Activated CD4-positive, CD25-positive, alpha-beta regulatory T cell treated with anti-CD3 and anti-CD28 coated beads, Interleukin-2, amount 50 U/mL, for 72 hours (primary cell): ENCODE measurements at regions not wholly inside any gene's neighbourhood (a gene's known extent, or its start where the extent isn't known, plus 50 kb on each side); places are given as distances from the start of the nearest gene placed in this dataset.

Experiments
- DNase-seq: peaks from one replicate; pipeline ENCODE4 v3.0.0; 2021

DNA sequence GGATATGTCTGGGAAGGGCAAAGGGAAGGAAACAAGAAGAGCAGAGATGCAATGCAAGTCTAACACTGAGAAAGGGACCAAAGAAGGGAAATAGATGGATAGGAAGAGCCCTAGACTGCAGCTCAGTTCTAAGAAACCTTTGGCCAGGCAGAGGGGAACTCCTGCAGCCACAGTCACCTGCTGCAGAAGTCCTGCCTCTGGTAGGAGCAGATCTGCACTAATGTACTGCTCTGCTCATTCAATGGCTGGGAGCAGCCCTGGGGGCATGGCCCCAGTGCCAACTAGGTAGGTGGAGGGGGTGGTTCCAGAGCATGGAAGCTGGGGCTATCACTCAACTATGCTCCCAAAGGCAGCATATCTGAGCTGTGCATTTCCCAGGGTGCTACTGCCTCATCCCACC, 388.9 kb downstream of the PCNX1 start:
- DNase-seq: no peak

DNA sequence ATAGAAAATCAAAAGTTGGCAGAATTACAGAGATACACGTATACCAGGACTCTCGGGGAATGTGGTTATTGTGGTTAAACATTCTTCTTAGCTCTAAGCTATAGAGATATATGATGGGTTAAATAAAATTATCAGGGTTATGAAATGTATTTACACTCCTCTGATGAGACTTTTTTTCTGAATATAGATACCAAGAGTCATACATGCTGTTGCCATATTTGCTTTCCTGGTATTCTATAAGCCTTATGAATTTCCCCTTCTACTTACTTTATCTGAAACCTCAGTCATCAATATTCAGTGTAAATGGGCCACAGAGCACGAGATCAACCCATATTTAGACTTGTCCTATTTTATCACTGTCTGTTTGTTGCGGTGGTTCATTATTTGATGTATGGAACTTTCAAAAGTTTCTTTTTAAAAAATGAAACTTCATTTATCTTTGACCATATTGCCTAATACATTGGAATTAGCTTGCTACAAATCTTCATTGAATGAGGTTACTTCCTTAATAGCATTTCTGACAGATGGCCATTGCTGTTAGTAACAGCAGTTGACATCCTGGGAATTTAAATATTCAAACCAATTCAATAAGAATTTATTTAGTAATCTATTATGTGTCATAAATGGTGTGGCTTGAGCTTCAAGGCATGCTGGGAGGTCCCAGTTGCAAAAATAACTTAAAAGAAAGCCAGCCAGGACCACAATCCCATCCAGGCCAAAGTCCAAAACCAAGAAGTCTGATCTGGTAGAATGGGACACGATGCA, 393.5 kb downstream of the PCNX1 start:
- DNase-seq: no peak

DNA sequence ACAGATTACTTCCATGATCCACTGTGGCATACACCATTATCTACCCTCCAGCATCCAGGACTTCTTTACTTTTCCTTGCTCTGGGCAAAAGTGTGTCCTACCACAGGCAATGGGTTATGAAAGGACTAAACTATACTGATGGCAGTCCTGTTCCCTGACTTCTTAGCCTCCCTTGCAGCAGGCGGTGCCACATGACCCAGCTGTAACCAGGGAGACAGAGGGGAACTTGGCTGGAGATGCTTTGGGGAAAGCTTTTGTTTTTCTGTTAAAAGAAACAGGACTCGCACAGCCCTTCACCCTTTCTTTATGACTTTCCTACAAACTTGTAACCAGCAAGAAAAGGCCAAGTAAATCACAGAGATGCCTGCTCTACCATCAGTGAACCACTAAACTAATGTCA, 394.4 kb downstream of the PCNX1 start:
- no peak for DNase-seq

DNA sequence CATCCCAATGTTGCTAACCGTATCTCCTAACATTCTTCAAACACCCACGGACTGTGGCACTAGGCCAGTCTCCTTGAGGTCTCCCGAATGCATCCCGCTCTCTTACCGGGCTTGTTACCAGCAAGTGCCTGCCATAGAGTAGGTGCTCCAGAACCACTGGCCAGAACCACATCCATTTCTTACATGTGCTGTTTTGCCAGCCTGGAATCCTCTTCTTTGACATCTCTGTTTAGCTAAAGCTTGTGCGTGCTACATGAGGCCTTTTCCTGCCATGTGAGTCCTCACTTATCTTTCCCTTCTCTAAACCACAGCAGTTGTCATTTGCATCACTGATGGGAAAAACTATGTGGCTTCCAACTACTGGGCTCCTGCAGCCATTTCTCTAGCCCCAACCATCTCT, 397.4 kb downstream of the PCNX1 start:
- DNase-seq: no peak

DNA sequence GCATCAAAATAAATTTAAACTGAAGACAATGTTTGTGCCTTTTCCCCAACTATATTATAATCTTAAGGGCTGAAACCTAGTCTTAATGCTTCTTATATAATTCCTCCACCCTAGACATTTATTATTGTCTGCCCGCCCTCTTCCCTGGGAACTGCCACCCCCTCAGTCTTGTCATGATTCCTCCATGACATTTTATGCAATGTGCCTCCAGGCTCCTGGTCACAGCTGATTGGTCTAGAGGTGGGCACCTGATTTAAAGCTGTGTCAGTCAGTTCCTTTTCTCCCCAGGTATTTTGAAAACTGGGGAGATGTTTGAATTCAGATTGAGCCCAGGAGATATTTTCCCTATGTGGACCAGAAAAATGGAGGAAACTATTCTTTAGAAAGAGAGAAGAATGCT, 401.4 kb downstream of the PCNX1 start:
- DNase-seq: no peak

DNA sequence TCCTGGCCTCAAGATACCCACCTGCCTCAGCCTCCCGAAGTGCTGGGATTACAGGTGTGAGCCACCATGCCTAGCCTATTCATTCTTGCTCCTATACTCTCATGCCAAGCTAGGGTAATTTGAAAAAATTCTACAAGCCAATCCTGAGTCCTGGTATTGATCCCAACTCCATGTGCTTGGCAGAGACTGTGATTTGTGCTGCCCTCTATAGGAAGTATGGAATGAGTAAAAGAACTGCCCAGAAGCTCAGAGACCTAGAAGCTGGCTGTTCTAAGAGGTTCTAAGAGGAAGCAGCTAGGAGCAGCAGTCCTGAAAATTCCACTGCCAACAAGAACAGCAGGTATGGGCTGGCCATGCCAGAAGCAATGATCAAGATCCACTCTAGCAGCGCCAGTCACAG, 402.5 kb downstream of the PCNX1 start:
- no peak for DNase-seq

DNA sequence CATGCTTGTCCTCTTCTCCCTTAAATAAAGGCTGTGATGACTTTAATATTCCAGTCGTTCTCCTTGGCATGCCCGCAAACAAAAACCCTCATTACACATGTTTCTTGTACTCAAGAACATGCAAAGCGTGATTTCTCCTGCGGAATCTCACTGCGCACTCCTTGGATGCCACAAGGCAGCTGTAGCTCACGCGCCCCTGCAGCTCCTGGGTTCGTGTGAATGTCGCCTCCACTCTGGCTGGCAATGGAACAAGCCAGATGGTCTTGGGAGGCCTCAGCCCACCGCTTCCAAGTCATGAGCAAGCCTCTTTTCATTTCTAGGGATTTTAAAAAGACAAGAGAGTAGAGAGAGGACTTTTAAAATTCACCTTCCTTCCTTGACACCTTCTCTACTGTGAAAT, 403.8 kb downstream of the PCNX1 start:
- DNase-seq: no peak

DNA sequence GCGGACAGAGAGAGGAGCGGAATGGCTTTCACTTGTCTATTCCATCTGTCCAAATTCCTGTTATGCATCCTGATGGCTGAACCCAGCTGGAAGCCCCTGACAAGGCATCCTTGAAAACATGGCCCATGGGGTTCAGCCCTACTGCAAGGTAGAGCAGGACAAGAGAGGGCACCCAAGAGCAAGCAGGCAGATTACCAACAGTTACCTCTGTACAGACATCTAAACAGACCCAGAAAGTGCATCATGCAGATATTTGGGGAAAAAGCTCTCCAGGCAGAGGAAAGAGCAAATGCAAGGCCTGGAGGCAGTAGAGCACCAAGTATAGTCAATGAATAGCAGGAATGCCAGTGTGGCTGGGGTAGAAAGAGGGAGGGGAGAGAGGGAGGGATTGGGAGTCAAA, 407.5 kb downstream of the PCNX1 start:
- DNase-seq: no peak

DNA sequence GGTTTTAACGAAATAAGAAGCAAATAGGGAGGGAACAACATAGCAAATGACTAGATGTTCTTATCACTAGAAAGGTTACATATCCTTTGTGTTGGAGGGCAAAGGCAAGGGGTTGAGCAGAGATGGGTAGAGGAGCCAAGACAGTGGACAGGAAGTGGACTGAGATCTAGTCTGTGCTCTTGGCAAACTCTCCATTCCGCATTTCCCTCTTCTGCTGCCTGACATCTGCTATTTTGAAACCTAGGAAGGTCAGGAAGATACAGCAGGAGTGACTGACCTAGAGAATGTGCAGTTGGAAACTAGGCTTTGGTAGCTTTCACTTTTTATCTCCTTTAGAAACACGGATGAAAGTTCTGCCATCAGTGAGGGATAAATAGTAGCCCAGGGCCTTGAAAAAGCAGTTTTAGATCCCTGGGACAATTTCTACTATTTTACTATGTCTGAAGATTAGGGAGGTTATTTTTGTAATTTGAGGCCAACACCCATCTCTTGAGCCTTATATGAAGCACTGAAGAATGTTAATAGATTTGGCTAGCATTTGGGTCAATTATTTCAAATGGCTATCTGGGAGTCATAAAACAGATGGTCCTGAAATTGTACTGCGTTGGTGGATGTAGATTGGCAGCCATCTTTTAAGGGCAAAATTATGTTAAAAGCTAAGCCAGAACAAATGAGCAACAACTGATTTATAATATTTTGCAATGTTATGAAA, 410.3 kb downstream of the PCNX1 start:
- DNase-seq: no peak

DNA sequence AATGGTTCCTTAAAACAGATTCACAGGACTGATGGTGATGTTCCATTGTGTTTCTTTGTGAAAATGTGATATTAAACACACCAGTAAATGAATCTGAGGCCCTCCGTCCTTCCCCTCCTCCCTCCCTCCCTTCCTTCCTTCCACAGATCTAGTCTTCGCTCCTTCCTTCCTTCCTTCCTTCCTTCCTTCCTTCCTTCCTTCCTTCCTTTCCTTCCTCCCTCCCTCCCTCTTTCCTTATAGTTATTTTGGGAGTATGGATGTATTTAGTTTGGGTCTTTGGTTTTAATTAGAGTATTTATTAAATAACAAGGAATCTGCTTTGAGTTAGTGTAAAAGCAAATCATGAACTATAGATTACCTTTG, 410.8 kb downstream of the PCNX1 start:
- DNase-seq: no peak

DNA sequence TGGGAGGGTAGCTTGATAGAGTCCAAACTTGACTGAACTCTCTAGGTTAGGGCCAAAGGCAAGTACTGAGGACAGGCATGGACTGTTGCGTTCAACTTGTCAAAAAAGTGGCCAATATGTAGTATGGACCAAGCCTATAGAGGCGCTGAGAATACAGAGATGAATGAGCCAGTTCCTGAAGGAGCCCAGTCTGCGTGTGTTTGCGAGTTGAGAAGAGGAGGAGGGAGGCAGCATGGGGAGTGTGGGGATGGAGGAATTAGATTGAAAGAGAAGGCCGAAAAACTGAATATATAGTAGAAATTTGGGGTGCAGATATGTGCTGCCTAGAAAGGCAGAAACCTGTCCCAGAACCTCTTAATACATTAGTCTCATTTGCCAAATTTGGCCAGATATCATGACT, 412.4 kb downstream of the PCNX1 start:
- DNase-seq: no peak

DNA sequence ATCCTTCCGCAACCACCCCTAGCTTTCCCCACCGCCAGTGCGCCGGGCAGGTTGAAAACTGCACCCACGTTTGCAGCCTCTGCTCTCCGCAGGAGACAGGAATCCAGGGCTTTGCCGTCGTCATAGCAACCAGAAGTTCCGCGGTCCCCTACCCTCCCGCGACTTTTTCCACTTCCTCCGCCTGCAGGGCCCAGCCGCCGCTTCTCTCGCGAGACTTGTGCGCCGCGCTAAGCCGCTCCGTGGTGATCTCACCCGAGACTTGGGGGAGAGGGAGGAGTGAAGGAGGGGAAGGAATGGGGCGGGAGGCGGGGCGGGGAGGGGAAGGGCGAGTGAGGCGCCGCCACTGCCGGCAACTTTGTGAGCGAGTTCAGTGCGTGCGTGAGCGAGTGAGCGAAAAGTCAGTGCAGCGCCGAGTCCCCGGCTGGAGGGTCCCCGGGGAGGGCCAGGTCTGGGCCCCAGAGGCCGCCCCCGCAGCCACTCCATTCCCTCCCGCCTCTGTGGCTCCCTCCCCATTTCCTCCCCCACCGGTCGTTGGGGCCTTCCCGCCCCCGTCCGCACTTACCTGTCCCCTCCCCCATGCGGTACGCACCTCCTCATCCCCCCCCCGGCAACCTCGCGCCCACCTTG, 413.0 kb downstream of the PCNX1 start, which contains the start of gene SIPA1L1:
TSS of gene SIPA1L1 (plus strand) at position 370 of the 627 bp plus-strand sequence.
- DNase-seq: peak; percentile 95

DNA sequence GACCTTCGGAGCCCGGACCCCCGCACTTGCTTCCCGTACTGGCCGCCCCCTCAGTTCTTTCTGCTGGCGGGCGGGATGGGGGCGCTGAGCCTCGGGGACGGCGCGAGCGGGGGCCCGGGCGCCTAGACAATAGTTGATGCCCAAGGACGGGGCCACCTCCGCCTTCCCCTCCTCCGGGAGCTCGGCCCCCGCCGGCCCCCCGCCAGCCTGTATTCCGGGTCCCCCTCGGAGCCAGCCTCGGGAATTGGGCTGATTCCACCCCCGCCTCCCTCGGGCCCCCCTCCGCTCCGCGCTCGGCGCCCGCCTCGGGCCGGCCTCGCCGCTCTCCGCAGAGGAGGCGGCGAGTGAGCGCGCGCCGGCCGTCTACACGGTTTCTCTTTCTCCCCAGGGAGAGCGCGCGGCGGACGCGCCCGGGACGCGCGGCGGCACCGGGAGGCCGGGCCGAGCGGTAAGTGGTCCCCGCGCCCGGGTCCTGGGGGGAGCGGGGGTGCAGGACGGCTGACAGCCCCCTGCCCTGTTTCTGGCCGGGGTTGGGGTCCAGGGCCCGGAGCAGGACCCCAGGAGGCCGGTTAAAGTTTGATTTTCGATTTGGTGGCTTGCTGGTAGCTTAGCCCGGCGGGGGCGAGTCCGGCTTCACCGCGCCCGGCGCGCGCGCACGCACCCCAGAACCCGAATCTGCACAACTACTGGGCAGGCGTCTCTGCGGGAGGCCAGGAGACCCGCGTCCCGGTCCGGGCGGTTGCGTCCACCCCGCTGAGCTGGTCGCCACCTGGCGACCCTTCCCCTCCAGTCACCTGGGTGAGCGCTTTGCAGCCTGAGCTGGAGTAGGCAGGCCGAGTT, 413.7 kb downstream of the PCNX1 start:
- peak; percentile 75 for DNase-seq

DNA sequence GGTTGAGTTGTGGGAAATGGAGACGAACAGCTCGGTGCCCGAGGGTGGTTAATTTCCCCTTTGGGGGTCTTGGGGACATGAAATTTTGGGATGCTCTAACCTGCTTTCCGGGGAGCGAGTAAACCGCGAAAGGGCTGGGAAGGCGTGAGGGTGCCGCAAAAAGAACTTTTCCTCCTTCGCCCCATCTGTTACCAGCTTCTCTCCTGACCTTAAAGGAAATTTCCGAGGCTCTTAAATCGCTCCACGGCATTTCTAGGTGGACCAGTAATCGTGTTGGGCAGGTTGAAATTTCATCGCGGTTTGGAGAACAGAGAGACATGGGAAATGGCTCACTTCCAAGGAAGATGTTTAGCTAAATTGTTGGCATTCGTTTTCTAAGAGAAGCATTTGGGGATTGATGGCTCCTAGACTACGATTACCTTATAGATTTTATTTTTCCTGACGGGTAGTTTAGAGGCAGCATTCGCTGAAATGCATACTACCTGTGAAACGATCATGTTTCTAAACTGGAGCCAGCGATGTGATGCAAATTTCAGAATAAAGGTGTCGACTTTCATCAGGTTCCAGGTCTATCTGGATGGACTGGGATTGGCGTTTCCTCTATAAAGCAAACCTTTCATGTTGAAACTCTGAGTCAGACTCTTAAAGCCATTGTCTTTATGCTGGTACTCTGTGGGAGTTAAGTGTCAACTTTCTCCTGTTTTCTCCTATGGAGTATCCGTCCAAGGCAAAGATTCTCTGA, 414.5 kb downstream of the PCNX1 start:
- no peak for DNase-seq

DNA sequence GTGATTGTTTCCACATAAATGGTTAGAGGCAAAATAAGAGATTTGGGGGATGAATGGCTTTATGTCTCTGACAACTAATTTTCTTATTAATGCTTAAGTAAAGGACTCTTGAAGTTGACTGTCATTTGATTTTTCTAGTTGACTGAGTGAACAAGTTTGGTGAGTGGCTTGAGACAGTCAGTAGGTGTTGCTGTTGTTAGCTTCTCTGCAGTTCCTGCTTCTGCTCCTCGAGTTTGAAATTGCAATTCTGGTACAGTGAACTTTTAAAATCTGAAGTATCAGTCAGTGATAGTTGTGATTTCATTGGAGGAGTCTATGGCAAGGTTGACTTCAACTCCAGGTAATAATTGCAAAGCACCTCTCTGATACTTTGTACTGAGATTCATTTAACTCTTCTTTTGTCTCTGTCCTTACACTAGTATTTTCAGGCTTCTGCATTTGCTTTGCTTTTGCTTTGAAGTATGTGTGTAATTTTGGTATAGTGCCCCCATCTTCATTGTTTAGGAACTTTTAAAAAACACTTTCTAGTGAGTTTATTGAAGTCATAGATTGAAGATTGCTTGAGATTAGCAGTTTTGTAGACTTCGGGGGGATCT, 415.5 kb downstream of the PCNX1 start:
- no peak for DNase-seq

DNA sequence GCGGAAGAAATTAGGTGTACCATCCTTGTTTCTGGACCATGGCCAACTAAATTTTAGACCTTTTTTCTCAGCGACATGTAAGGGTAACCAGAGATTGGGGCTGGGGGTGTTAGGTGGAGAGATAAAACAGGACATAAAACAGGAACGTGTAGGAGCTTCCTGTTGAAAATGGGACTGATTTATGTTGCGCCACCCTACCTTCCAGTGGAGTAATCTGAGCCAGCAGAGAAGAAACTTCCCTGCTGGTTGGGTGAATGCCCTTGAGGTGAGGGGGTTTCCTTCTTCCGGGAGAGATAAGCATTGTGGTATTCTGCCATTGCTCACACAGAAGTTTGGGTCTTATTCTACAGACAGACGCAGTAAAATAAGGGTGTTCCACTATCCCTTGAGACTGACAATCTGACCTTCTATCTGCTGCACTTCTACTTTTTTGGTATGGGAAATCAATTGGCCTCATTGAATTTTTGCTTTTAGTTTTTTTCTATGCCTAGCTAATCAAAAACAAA, 417.6 kb downstream of the PCNX1 start:
- DNase-seq: no peak

DNA sequence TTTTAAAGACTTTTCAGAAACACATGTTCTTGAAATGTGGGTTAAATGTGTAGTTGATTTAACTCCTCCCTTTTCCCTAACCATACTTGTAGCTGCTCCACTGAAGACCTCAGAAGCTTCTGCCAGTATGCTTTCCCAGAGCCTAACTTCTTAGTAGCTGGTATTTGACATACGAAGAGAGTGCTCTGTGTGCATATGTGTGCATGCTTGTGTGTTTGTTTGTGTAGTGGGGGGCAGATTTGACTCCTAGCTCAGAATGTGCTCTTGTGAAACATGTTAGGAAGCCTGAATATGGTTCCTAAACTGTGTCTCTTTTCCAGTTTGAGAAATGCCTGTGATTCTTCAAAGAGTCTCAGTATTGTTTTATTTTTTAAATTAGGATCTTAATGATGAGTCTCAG, 420.4 kb downstream of the PCNX1 start:
- DNase-seq: no peak

DNA sequence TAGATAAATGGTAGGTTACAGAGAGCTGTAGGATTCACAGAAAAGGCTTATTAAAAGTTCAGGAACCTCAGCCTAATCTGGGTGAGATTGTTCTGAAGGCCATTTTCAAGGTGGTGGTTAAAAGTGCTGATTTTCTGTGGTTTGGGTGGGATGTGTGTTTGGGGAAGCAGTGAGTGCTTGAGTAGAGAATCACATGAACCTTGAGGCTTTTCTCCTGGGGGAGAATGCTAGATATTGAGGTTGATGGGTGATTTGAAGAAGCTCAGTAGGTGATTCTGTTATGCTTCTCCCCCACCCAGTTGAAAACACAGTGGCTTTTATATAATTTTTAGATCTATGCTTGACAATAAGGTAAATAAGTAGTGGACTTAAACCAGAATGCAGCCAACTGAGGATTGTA, 420.9 kb downstream of the PCNX1 start:
- DNase-seq: no peak

DNA sequence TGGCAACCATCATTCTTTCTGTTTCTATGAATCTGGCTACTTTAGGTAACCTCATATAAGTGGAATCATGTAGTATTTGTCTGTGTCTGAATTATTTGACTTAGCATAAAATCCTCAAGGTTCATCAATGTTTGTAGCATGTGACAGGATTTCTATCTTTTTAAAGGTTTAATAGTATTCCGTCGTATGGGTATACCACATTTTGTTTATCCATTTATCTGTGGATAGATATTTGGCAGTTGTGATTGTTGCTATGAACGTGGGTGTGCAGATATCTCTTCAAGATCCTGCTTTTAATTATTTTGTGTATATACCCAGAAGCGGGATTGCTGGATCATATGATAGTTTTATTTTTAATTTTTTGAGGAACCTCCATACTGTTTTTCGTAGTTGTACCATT, 421.7 kb downstream of the PCNX1 start:
- DNase-seq: no peak

DNA sequence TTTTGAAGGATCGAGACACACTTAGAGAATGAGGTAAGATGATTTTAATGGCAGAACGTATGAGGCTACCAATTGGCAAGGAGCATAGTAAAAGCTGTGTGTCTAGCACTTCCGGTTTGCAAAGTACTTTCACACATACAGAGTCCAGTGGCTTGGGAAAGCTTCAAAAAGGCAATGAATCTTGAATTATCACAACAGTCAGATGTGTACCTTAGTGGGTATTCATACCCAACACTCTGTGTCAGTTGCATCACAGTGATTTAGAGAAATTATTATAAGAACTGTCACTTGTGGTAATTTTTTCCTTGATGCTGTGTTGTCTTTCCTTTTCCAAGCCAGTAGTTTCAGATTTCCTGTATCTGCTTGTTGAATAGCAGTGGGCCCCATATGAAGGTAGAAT, 424.1 kb downstream of the PCNX1 start:
- no peak for DNase-seq

DNA sequence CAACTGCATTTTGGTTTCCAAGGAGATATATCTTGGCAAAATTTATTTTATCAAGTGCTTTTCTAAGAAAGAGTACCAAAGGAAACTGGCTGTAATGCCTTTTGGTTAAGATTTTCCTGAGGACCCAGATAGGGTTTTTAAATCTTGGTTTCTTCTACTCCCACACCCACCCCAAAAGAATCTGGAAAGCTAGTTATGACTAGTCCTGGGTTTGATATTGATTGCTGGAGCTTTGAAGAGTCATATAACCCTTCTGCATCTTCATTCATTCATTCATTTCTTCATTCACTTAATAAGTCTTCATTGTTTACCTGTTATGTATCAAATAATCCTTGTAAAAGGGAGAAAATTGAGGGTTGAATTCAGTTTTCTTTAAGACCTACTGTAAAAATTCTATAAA, 425.2 kb downstream of the PCNX1 start:
- DNase-seq: no peak

DNA sequence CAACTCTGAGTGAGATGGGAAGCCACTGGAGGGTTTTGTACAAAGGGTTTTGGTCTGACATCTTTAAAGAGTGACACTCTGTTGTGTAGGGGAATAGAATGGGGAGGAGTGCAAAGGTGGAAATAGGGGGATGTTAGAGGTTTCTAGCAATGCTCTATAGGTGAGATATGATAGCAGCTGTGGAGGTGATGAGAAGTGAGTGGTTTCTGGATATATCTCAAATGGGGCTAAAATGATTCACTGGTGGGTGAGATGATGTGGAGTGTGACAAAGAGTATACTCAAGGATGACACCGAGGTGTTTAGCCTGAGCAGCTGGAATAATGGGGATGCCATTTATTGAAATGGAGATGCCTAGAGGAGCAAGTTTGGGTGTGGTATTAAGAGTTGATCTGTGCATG, 426.4 kb downstream of the PCNX1 start:
- no peak for DNase-seq
